ENCODE measurements at regions not wholly inside any gene's neighbourhood (a gene's known extent, or its start where the extent isn't known, plus 50 kb on each side); places are given as distances from the start of the nearest gene placed in this dataset.

DNA sequence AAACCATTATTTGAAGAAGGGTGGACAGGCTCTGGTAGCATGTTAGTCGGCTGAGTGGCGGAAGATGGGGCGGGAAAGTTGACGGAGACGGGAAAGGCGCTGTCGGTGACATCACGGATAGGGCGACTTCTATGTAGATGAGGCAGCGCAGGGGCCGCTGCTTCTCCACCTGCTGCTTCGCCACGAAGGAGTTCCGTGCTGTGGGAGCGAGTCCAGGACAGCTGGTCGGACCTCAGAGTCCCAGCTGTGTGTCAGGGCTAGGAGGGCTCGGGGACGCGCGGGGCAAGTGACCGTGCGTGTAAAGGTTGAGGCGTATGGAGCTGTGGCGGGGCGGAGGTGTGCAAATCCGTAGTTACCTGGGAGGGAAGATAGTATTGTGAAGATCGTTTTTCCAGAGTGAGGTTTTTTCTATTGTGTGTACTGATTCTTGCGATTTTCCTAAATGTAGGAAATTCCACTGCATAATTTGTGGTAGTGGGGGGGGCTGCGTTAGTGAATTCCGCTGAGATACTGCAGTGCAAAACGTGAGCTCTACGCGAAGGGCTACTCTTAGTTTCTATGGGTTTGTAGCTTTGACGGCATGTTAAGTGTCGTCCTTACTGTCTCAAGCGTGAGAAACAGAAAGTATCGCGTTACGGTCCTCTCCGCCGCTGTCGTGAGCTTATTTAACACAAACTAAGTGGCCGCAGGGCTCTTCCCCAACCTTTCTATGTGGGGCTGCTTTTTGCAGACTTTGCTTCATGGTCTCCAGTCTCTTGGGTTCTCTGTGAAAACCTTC is 111.2 kb upstream of the NBPF11 start (continued):
- peak; percentile 78 for TF ChIP-seq ATF7 (IDR thresholded peaks at IDR 0.05)
- TF ChIP-seq SRSF3 (IDR thresholded peaks at IDR 0.05; ENCODE audit: insufficient read depth, low read length): no peak
- no peak for TF ChIP-seq MBD1 (CRISPR knock-in tag; IDR thresholded peaks at IDR 0.05)
- no peak for TF ChIP-seq ZBTB7A (IDR thresholded peaks at IDR 0.05; ENCODE audit: borderline replicate concordance, control insufficient read depth, low read depth, low read length)
- peak; percentile 46; the same call in 1 of the 2 replicates for TF ChIP-seq JUNB (CRISPR knock-in tag; conservative IDR thresholded peaks at IDR 0.05)
- peak in 1 of 2 experiments; percentile 77; a peak in 2 of 4 replicates for TF ChIP-seq CSDE1 (IDR thresholded peaks at IDR 0.05)
- no peak; the same call in 1 of the 2 replicates for TF ChIP-seq SP1 (CRISPR knock-in tag; IDR thresholded peaks at IDR 0.05)
- peak; percentile 98 for TF ChIP-seq KLF10 (CRISPR knock-in tag; IDR thresholded peaks at IDR 0.05)
- TF ChIP-seq DACH1 (IDR thresholded peaks at IDR 0.05; ENCODE audit: partially characterized antibody): no peak
- TF ChIP-seq ZFP1 (CRISPR knock-in tag; IDR thresholded peaks at IDR 0.05): peak; percentile 85; the same call in 1 of the 2 replicates
- TF ChIP-seq, protein P1, sequence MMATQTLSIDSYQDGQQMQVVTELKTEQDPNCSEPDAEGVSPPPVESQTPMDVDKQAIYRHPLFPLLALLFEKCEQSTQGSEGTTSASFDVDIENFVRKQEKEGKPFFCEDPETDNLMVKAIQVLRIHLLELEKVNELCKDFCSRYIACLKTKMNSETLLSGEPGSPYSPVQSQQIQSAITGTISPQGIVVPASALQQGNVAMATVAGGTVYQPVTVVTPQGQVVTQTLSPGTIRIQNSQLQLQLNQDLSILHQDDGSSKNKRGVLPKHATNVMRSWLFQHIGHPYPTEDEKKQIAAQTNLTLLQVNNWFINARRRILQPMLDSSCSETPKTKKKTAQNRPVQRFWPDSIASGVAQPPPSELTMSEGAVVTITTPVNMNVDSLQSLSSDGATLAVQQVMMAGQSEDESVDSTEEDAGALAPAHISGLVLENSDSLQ (IDR thresholded peaks at IDR 0.05): peak; percentile 44
- TF ChIP-seq EGR1 (conservative IDR thresholded peaks at IDR 0.05): no peak
- no peak for TF ChIP-seq SMC3 (conservative IDR thresholded peaks at IDR 0.05; ENCODE audit: insufficient read depth, low read depth, low read length)
- TF ChIP-seq, protein P2, sequence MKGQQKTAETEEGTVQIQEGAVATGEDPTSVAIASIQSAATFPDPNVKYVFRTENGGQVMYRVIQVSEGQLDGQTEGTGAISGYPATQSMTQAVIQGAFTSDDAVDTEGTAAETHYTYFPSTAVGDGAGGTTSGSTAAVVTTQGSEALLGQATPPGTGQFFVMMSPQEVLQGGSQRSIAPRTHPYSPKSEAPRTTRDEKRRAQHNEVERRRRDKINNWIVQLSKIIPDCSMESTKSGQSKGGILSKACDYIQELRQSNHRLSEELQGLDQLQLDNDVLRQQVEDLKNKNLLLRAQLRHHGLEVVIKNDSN (CRISPR knock-in tag; IDR thresholded peaks at IDR 0.05): no peak
- no peak for TF ChIP-seq NR1H2 (CRISPR knock-in tag; IDR thresholded peaks at IDR 0.05)
- no peak for TF ChIP-seq BCOR (IDR thresholded peaks at IDR 0.05)
- no peak for TF ChIP-seq NR0B1 (IDR thresholded peaks at IDR 0.05; ENCODE audit: partially characterized antibody)
- TF ChIP-seq MED1 (CRISPR knock-in tag; IDR thresholded peaks at IDR 0.05; ENCODE audit: borderline replicate concordance): no peak
- TF ChIP-seq, protein P3, sequence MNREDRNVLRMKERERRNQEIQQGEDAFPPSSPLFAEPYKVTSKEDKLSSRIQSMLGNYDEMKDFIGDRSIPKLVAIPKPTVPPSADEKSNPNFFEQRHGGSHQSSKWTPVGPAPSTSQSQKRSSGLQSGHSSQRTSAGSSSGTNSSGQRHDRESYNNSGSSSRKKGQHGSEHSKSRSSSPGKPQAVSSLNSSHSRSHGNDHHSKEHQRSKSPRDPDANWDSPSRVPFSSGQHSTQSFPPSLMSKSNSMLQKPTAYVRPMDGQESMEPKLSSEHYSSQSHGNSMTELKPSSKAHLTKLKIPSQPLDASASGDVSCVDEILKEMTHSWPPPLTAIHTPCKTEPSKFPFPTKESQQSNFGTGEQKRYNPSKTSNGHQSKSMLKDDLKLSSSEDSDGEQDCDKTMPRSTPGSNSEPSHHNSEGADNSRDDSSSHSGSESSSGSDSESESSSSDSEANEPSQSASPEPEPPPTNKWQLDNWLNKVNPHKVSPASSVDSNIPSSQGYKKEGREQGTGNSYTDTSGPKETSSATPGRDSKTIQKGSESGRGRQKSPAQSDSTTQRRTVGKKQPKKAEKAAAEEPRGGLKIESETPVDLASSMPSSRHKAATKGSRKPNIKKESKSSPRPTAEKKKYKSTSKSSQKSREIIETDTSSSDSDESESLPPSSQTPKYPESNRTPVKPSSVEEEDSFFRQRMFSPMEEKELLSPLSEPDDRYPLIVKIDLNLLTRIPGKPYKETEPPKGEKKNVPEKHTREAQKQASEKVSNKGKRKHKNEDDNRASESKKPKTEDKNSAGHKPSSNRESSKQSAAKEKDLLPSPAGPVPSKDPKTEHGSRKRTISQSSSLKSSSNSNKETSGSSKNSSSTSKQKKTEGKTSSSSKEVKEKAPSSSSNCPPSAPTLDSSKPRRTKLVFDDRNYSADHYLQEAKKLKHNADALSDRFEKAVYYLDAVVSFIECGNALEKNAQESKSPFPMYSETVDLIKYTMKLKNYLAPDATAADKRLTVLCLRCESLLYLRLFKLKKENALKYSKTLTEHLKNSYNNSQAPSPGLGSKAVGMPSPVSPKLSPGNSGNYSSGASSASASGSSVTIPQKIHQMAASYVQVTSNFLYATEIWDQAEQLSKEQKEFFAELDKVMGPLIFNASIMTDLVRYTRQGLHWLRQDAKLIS (CRISPR knock-in tag; IDR thresholded peaks at IDR 0.05): 0 out of 2 replicates have a peak, but pooled peaks have one; percentile 48
- no peak for TF ChIP-seq PRPF4 (IDR thresholded peaks at IDR 0.05; ENCODE audit: insufficient read depth, low read depth, low read length, poor library complexity, severe bottlenecking)

All from K562 (cell line).